HFF-Myc (cell line): ENCODE measurements at regions not wholly inside any gene's neighbourhood (a gene's known extent, or its start where the extent isn't known, plus 50 kb on each side); places are given as distances from the start of the nearest gene placed in this dataset.

Experiments used
- DNase-seq: peaks from one replicate; pipeline ENCODE4 v3.0.0-alpha.2; 2011; ENCODE audit warnings: low read depth; ENCODE audit errors: extremely low read depth
- H3K4me3 ChIP-seq: replicated peaks from 2 replicates; pipeline ENCODE4 v1.5.1; 2011; ENCODE audit warnings: low read depth, mild to moderate bottlenecking, control low read depth, low read length
- CTCF ChIP-seq: IDR thresholded peaks from 2 replicates; pipeline ENCODE4 v1.5.1; 2012; ENCODE audit warnings: mild to moderate bottlenecking, low read depth, low read length, control low read depth; ENCODE audit errors: missing control alignments

GRCh38 chr9:36748322-36748899 is 175.7 kb downstream of the MELK start:
- no peak overlapping the region for H3K4me3 ChIP-seq
- no peak for TF ChIP-seq CTCF
- no peak for DNase-seq

GRCh38 chr9:36749461-36749860 is 176.8 kb downstream of the MELK start:
- no peak for DNase-seq
- no peak for TF ChIP-seq CTCF

GRCh38 chr9:36750630-36751029 is 177.9 kb downstream of the MELK start:
- H3K4me3 ChIP-seq, result no peak overlapping the region
- no peak for TF ChIP-seq CTCF
- DNase-seq, result no peak

More at GRCh38 chr9:36749461-36749860, 176.8 kb downstream of the MELK start:
- no peak overlapping the region for H3K4me3 ChIP-seq

GRCh38 chr9:36755019-36755418 is 182.3 kb downstream of the MELK start:
- DNase-seq, result no peak
- no peak for TF ChIP-seq CTCF
- no peak overlapping the region for H3K4me3 ChIP-seq

- no peak for DNase-seq
- no peak for TF ChIP-seq CTCF
- H3K4me3 ChIP-seq, result no peak overlapping the region
Measured at GRCh38 chr9:36759141-36759540, 186.4 kb downstream of the MELK start.

GRCh38 chr9:36759976-36760375 is 187.3 kb downstream of the MELK start:
- TF ChIP-seq CTCF, result no peak
- no peak overlapping the region for H3K4me3 ChIP-seq
- no peak for DNase-seq
